ENCODE measurements at regions not wholly inside any gene's neighbourhood (a gene's known extent, or its start where the extent isn't known, plus 50 kb on each side); places are given as distances from the start of the nearest gene placed in this dataset.

GRCh38 chr21:24658926-24659325 is 948.4 kb downstream of the MRPL39 start:
- H2AFZ ChIP-seq (ENCODE audit: insufficient read depth, low read depth, low read length, poor library complexity, severe bottlenecking): no peak overlapping the region
- no peaks in the 10 kb centered on the region for H3K4me1 Mint-ChIP-seq
- no peak for TF ChIP-seq CTCF (IDR thresholded peaks at IDR 0.05)
- no peak for TF ChIP-seq EZH2 (IDR thresholded peaks at IDR 0.05; ENCODE audit: borderline replicate concordance, insufficient read depth, low read depth, low read length, poor library complexity, severe bottlenecking)
- H3K27me3 Mint-ChIP-seq: no peaks in the 10 kb centered on the region
- ATAC-seq (ENCODE audit: low read depth) (no peak), DNase-seq (no peak)
- ChIA-PET CTCF (no interaction called here), POLR2A (no interaction called here)
- no peak overlapping the region for H3K27ac ChIP-seq (ENCODE audit: low read length in 2 of 2)
- no peaks in the 10 kb centered on the region for H3K9me3 ChIP-seq (ENCODE audit: control extremely low read depth in 1 of 3, control insufficient read depth in 2 of 3, insufficient read depth in 1 of 3, low read length in 2 of 3)
- no peak overlapping the region for H3K9ac ChIP-seq (ENCODE audit: low read length)
- no peaks in the 10 kb centered on the region for H3K79me2 ChIP-seq (ENCODE audit: control insufficient read depth, insufficient read depth, low read length)
- no peak overlapping the region for H3K4me3 ChIP-seq (ENCODE audit: control extremely low read depth in 1 of 5, extremely low read depth in 1 of 5, insufficient read depth in 1 of 5, low read depth in 2 of 5, low read length in 4 of 5)
- H4K20me1 ChIP-seq (ENCODE audit: control insufficient read depth, insufficient read depth, low read length, poor library complexity, severe bottlenecking): no peaks in the 10 kb centered on the region
- H3K27ac Mint-ChIP-seq: no peak overlapping the region
- no peaks in the 10 kb centered on the region for H3K9me3 Mint-ChIP-seq (ENCODE audit: insufficient read depth)
- H3K4me2 ChIP-seq (replicated peaks; ENCODE audit: low read depth, low read length, poor library complexity, severe bottlenecking): no peak overlapping the region
- intact Hi-C loops (cut with micrococcal nuclease): no loop called here
- H3K4me1 ChIP-seq (ENCODE audit: control insufficient read depth in 2 of 2, insufficient read depth in 2 of 2, low read length in 2 of 2): no peaks in the 10 kb centered on the region
- no peak overlapping the region for H3K4me3 Mint-ChIP-seq
- H3K27me3 ChIP-seq (replicated peaks in 1 of 4; ENCODE audit: control extremely low read depth in 1 of 4, control insufficient read depth in 3 of 4, insufficient read depth in 4 of 4, low read length in 3 of 4): no peaks in the 10 kb centered on the region
- H3K36me3 ChIP-seq (replicated peaks in 1 of 2; ENCODE audit: control extremely low read depth in 1 of 2, control insufficient read depth in 1 of 2, extremely low read depth in 1 of 2, insufficient read depth in 2 of 2, low read length in 1 of 2): no peaks in the 10 kb centered on the region

GRCh38 chr21:24658026-24658425 is 949.3 kb downstream of the MRPL39 start:
- Histone ChIP-seq H3K4me1 (ENCODE audit: control insufficient read depth in 2 of 2, insufficient read depth in 2 of 2, low read length in 2 of 2) (no peaks in the 10 kb centered on the region), H3K79me2 (ENCODE audit: control insufficient read depth, insufficient read depth, low read length) (no peaks in the 10 kb centered on the region), H2AFZ (ENCODE audit: insufficient read depth, low read depth, low read length, poor library complexity, severe bottlenecking) (no peak overlapping the region), H4K20me1 (ENCODE audit: control insufficient read depth, insufficient read depth, low read length, poor library complexity, severe bottlenecking) (no peaks in the 10 kb centered on the region), H3K9ac (ENCODE audit: low read length) (no peak overlapping the region), H3K4me2 (replicated peaks; ENCODE audit: low read depth, low read length, poor library complexity, severe bottlenecking) (no peak overlapping the region), H3K9me3 (ENCODE audit: control extremely low read depth in 1 of 3, control insufficient read depth in 2 of 3, insufficient read depth in 1 of 3, low read length in 2 of 3) (no peaks in the 10 kb centered on the region), H3K27ac (ENCODE audit: low read length in 2 of 2) (no peak overlapping the region), H3K4me3 (ENCODE audit: control extremely low read depth in 1 of 5, extremely low read depth in 1 of 5, insufficient read depth in 1 of 5, low read depth in 2 of 5, low read length in 4 of 5) (no peak overlapping the region), H3K27me3 (replicated peaks in 1 of 4; ENCODE audit: control extremely low read depth in 1 of 4, control insufficient read depth in 3 of 4, insufficient read depth in 4 of 4, low read length in 3 of 4) (no peaks in the 10 kb centered on the region), H3K36me3 (replicated peaks in 1 of 2; ENCODE audit: control extremely low read depth in 1 of 2, control insufficient read depth in 1 of 2, extremely low read depth in 1 of 2, insufficient read depth in 2 of 2, low read length in 1 of 2) (no peaks in the 10 kb centered on the region)
- Mint-ChIP-seq H3K4me3 (no peak overlapping the region), H3K27me3 (no peaks in the 10 kb centered on the region), H3K9me3 (ENCODE audit: insufficient read depth) (no peaks in the 10 kb centered on the region), H3K27ac (no peak overlapping the region), H3K4me1 (no peaks in the 10 kb centered on the region)
- TF ChIP-seq EZH2 (IDR thresholded peaks at IDR 0.05; ENCODE audit: borderline replicate concordance, insufficient read depth, low read depth, low read length, poor library complexity, severe bottlenecking) (no peak), CTCF (IDR thresholded peaks at IDR 0.05) (no peak)
- intact Hi-C loops (cut with micrococcal nuclease): no loop called here
- ATAC-seq (ENCODE audit: low read depth) (no peak), DNase-seq (no peak)
- POLR2A ChIA-PET: no interaction called here
- CTCF ChIA-PET: interaction anchor here (0.6 kb wide), 1 partner anchor 940 kb away, joined by 3 read pairs; no protein-coding TSS in a partner anchor
- WGBS (ENCODE audit: insufficient coverage): 100% methylated on average over 1 of the region's 1 CpG

All from B cell (primary cell).